ENCODE measurements at regions not wholly inside any gene's neighbourhood (a gene's known extent, or its start where the extent isn't known, plus 50 kb on each side); places are given as distances from the start of the nearest gene placed in this dataset.

GRCh38 chr14:48615618-48616017, 940.2 kb upstream of the MDGA2 start:
- TF ChIP-seq CTCF (IDR thresholded peaks at IDR 0.05) = no peak
- TF ChIP-seq POLR2A (IDR thresholded peaks at IDR 0.05) = no peak
